LHCN-M2 (cell line): ENCODE measurements at regions not wholly inside any gene's neighbourhood (a gene's known extent, or its start where the extent isn't known, plus 50 kb on each side); places are given as distances from the start of the nearest gene placed in this dataset.

Source experiments
- DNase-seq: peaks from one replicate; pipeline ENCODE4 v3.0.0-alpha.2; 2012; ENCODE audit warnings: low read depth

DNA sequence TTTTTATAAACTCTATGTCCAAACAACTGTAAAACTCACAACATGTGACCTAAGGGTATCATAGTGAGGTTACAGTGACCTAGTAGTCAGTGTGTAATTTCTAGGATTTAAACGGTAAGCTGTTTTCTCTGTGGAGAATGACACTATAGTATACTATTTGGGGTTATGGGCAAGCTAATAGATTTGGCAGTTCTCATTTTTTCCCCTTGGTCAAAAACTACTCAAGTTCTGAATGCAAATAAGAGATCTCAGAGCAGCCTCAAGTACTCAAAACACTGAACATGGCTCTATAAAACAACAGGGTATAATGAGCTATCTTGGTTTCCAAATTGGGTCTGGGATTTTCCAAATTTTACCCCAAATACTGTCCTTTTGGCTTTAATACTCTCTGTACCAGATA, 88.5 kb upstream of the HMCN1 start:
- no peak for DNase-seq

DNA sequence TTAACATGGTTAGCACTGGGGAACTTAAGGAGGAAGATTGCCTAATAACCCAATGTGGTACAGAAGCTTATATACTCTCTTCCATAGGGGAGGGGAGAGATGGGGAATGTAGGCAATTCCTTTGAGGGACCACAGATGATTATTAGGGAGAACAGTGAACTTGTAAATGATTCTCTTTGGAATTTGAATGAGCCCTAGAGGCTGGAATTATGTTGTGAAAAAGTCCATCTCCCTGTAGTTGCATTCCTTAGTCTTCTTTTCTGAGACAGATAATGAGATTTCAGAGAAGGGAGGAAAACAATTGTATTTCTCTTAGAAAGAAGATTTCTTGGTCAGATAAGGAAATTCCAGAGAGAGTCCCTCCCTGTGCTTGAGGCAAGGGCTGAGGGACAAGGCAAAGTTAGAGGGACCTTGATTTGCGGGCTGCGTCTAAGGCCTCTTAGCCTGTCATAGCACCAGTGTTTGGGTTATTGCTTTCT, 89.0 kb upstream of the HMCN1 start:
- DNase-seq: no peak

DNA sequence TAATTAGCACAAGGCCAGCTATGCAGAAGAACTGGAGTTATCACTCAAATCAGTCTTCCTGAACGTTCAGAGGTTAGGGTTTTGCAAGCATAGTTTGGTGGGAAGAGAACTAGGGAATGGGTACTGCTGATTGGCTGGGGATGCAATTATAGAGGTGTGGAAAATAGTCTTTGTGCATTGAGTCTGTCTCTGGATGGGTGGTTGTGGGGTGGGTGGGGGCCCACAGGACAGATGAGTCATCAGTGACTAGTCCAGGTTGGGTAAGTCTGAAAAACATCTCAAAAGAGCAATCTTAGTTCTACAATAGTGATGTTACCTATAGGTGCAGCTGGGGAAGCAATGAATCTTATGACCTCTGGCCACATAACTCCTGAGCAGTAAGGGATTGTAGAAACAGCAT, 89.7 kb upstream of the HMCN1 start:
- DNase-seq: no peak

DNA sequence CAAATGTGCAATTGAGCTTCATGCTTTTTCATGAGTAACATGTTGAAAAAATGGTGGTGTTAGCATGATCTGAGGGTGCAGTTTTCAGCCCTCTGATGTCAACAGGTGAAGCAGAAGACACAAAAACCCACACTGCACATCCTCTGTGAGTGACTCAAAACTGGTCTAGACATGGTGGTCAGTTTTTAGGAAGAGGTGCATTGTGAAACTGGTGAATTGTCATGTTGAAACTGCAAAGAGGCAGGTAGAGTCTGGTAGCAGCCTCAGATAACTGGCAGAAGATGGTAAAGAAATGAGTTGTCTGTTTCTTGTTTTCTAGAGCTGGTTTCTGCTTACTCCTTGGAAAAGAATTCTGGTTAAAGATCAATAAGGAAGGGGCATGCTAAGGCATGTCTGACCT, 97.3 kb upstream of the HMCN1 start:
- DNase-seq: no peak

DNA sequence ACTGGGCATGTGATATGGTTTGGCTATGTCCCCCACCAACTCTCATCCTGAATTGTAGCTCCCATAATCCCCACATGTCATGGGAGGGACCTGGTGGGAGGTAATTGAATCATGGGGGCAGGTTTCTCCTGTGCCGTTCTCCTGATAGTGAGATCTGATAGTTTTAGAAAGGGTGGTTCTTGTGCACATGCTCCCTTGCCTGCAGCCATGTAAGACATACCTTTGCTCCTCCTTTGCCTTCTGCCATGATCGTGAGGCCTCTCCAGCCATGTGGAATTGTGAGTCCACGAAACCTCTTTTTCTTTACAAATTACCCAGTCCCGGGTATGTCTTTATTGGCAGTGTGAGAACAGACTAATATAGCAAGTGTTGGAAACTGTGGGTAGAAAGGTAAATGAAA, 99.5 kb upstream of the HMCN1 start:
- no peak for DNase-seq

DNA sequence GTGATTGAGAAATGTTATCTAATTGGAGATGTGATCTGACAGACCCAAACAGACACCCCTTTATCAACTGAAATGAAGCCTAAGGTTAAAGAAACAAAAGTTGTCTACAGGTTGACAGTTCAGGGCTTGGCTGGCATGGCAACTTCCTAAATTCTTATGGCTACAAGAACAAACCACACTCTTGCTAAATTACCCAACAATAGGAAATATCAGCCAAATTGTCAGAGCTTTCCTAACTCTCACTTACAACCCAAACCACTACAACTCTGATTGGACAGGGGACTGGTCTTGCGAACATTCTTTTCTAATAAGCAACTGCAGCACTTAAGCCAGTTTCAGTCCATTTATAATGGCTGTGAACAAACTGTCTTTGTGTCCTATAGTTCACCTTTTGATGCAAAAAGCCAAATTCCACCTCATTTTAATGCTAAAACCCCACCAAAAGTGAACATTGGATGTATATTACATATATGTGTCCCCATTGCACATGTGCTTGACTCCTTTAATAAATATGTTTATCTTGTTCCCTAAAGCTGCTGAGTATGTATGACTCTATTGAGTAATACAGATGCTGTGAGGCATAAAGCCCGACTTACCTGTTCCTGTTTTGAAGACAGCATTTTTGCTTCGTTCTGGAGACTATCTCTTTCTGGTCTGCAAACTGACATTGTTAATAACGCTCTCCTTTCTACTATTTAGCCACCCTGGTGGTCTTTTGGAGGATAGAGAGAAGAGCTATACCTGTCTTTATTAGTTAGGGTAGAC, 101.3 kb upstream of the HMCN1 start:
- DNase-seq: peak; percentile 62

DNA sequence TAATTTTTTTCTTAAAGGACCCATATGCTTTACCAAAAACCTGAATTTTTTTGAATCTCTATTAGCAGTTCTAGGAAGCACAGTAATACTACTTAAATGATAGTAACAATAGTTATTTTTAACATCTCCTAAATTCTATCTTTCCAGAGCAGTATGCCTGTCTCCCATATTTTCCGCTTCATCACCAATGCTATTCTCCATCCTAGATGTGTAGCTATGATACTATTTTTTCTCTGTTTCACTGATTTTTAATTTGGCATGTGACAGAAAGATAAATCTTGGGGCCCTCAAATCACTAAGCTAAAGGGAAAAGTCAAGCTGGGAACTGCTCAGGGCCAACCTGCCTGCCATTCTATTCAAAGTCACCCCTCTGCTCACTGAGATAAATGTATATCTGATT, 102.3 kb upstream of the HMCN1 start:
- no peak for DNase-seq

DNA sequence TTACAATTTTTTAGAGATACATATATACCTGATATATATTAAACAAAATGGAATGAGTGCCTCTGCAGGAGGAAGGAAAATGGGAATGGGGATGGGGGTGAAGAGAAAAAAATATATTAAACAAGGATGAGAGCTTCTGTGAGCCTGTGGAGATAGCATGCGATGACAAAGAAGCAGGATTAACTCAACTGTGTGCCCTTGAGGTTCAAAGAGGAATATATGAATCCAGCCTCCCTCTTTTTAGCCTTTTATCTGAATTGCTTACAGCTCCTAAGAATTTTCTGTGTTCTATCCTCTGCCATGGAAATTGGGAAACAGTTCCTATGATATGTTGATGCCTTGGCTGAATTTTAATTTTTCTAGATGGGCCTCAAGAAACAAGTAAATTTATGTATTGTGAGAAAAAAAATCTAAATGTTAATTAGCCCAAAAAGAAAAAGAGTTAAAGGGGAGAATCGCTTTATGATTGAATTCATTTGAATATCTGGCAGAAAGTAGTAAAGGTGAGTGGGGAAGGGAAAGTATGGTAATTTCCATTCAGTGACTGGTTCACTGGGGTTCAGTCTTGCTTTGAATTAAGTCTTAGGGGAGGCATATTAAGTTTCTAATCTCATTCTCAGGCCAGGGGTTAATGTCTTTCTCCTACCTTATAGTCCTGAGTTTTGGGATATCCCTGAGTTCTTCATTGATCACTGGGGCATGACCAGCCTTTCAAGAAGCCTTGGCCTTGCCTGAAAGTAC, 106.3 kb upstream of the HMCN1 start:
- DNase-seq: no peak

DNA sequence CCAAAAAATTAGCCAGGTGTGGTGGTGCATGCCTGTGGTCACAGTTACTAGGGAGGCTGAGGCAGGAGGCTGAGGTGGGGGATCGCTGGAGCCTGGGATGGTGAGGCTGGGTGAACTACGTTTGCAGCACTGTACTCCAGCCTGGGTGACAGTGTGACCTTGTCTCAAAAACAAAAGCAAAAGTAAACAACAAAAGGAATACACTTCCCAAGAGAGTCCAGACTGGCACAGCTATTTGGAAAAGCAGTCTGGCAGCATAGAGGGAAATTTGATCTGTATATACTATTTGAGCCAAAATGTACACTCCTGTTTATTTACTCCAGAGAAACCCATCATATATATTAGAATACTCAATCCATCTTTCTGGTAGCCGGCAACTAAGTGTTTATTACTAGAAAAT, 107.0 kb upstream of the HMCN1 start:
- DNase-seq: no peak

DNA sequence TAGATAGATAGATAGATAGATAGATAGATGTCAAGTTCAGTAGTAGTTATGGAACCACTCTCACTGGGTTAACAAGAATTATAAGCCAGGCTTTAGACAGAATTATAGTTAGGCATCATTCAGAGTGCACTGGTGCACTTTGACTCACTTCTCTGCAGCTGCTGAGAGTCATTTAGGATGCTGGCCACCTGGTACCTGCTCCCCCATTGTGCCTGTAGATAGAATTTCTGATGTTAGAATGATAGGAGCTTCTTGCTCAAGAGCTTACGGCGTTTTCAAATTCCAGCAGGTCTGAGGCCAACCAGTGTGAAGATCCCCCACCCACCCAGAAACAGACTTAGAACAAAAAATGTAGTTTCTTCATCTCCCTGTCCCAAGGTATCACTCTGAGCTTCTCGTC, 107.8 kb upstream of the HMCN1 start:
- DNase-seq: no peak

DNA sequence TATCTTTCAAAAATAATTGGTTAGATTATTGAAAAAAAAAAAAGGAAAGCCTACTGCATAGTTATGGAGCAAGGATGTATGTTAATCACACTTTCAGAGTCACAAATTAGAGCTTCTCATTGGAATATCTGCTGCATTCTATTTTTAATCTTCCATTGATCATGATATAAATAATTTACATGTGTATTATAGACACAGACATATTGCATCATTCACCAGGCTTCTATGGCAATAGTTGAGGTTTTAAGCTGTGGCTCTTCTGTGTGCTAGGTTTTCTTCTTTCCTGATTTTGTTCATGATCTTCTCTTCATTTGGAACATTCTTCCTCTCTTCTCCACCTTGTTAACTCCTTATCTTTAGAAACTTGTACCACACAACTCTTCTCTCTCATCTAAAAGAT, 123.2 kb upstream of the HMCN1 start:
- DNase-seq: no peak

DNA sequence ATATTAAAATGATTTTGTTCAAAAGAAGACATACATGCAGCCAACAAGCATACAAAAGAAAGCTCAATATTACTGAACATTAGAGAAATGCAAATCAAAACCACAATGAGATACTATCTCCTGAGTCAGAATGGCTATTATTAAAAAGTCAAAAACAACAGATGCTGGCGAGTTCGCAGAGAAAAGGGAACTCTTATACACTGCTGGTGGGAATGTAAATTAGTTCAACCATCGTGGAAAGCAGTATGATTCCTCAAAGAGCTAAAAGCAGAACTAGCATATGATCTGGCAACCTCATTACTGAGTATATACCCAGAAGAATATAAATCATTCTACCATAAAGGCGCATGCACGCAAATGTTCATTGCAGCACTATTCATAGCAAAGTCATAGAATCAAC, 126.0 kb upstream of the HMCN1 start:
- peak; percentile 30 for DNase-seq

DNA sequence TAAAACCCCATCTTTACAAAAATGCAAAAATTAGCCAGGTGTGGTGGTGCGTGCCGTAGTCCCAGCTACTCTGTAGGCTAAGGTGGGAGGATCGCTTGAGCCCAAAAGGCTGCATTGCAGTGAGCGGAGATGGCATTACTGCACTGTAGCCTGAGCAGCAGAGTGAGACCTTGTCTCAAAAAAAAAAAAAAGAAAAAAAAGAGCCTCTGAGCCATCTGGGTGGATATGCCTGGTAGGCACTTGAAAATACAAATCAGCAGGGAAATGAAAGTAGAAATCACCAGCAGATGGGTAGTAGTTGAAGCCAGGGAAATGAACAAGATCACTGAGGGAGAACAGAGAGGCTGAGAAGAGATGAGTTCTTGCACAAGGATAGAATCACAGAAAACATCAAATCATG, 131.0 kb upstream of the HMCN1 start:
- no peak for DNase-seq

DNA sequence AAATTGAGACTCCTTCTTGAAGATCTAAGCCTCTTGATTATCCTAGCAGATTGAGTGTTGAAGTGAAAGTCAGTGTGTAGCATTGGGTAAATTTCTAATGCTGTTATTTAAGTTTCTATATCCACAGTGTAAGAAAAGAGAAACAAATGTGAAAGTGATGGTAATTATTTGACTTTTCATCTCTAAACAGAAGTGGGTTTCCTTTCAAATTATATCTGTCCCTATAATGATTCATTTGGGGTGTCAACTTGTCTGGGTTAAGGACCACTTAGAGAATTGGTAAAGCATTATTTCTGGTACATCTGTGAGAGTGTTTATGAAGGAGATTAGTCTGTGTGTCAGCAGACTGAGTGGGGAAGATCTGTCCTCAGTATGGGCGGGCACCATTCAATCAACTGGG, 133.0 kb upstream of the HMCN1 start:
- no peak for DNase-seq

DNA sequence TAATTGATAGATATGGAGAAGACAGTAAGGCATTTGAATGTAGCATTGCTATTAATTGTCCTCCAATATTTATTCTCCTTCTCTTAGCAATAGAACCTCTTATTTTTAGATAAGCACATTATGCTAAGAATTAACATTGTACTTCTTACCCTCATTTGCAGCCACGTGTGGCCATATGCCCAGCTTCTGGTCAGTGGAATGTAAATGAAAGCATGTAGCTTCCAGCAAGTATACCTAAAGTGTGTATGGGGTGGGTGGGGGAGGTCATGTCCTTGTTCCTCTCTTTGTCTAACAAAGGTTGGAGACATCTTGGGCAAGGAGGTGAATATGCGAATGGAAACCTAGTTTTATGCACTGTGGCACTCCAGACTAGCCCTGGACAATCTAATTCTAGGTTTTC, 133.6 kb upstream of the HMCN1 start:
- no peak for DNase-seq

DNA sequence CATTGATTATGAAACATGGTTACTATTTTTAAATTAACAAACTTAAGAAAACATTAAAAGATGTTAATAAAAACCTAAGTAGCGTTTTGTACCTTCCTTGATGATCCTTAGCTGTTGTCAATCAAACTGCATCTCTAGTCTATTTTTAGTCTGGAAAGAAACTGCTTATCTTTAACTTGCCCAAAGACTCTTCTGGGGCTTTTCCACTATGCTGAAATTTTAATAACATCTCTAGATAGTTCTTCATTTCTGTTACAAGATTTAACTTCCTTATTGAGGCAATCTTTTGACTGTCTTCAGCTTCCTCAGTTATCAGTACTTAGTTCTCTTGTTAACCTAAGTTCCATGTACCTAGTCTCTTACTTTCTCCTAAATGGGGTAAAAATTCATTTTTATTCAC, 135.9 kb upstream of the HMCN1 start:
- no peak for DNase-seq

DNA sequence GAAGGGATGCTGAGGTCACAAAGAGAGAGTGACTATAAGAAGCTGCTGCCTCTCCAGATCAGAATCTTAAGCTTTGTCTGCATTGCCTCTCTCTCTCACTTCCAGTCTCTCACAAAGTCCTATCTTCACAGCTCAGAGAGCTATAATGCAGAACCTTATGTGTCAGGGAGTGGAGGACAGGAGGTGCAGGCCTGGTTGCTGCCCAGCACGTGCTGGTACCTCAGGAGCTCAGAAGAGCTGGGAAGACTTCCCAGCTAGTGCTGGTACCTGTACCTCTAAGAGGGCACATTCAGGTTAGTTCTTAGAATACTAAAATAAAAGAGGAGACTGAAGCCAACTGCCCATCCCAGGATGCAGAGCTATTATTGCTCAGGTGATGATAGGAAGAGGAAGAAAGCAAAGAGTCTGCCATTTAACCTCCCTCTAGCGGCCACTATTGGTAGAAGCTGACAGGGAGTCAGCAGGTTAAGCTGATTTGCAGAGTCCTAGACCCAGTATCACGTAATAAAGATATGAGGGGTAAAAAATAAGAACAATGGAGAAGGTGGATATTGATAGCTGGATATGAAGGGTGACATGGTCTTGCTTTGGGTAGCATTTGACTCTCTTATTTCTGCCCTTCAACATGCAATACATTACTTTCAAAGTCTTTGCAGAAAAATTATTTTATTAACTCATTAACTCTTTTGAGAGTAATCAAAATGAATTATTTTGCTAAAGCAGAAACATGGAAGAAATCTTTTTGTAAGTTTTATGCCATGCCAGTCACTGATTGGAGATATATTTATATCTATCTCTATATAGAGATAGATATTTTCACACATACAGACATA, 138.1 kb upstream of the HMCN1 start:
- peak; percentile 57 for DNase-seq

DNA sequence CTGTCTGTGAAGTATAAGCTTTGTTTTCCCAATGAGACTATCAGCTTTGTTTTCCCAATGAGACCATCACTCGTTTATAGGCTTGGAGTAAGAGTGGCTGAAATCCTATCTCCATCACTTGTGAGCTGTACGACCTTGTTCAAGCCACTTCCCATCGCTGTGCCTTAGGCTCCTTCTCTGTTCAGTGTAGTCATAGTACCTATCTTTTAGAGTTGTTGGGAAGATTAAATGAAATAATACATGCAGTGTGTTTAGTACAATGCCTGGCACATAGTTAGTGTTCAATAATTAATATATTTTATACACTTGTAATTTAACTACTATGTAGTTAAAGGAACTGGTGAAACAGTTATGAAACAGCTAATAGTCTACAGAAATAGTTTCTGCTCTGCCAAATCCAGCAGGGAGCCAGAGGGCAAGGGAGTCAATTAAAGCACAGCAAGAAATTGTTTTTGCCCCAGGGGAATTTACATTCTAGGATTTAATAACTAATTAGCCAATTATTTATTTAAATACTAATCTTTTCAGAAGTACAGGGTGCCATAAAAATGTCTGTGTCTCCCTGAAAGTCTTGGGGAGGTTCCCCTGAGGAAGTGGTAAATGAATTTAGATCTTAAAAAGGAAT, 139.3 kb upstream of the HMCN1 start:
- DNase-seq: no peak

DNA sequence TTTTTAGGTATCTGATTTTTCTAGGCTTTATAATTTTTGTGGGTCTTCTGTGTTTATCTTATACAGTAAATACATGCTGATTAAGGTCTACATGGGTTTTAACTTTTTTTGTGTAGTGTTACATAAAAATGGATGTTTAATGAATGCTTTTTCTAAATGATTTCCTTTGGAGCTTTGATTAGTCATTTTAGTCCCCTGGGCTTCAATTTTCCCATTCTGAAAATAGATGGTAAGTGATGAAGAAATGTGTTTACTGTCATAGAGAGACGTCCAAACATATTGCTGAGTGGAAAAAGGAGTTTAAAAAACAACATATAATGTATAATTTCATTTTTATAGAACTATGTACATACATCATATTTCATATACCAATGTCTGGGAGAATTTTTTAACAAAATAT, 140.9 kb upstream of the HMCN1 start:
- peak; percentile 46 for DNase-seq

DNA sequence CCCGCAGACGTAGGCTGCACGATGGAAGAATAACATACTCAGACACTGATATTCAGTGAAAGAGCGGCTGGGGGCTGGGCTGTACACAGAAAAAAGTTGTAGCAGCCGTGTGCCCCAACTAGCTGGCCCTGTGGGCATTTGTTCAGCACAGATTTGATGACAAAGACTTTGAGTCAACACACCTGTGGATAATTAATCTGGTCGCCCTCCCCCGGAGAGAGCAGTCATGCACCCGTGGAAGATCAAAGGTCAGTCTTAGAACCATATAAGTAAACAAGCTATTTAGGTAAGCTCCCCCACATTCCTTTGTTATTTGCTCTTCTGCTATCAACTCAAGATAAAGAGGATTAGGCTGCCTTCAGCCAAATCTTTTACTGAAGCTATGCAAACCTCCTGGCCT, 148.4 kb upstream of the HMCN1 start:
- DNase-seq: no peak

DNA sequence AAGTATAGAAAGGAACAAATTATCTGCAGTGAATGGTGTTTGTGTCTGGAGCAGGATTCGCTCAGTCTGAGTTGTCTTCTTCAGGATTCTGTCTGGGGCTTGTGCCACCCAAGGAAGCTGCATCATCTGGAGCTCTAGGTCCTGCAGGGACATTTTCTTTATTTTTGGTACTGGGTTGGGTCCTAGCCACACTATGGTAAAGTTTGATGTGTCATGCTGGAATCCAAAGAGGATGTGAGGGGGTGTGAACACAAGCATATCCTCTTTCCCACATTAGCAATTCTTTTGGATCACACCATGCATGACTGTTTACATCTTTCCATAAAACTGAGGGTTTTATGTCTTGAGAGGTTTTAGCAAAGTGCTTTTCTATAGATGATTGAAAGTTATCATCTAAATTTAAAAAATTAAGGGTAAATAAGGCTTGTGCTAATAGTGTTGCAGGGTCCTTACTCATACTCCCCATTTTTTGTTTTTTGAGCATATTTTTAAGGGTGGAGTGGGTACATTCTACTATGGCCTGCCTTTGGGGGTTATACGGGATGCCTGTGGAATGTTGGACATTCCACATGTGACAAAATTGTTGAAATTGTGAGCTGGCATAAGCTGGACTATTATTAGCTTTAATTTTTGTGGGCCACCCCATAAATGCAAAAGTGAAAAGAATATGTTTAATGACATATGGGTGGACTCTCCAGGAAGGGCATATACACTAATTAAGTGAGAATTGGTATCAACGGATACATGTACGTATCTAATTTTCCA, 152.0 kb upstream of the HMCN1 start:
- peak; percentile 21 for DNase-seq
